ENCODE measurements at regions not wholly inside any gene's neighbourhood (a gene's known extent, or its start where the extent isn't known, plus 50 kb on each side); places are given as distances from the start of the nearest gene placed in this dataset.
A peak's percentile ranks its signal among the peaks of the same experiment; 100 is the strongest.

- Histone ChIP-seq H3K4me1 (ENCODE audit: insufficient read depth, low read length) (no peaks in the 10 kb centered on the region), H3K27ac (ENCODE audit: extremely low read length, insufficient read depth, low read length) (no peak overlapping the region), H3K4me2 (ENCODE audit: low read depth, low read length) (no peak overlapping the region), H3K79me2 (ENCODE audit: insufficient read depth, low read length) (no peaks in the 10 kb centered on the region), H3K27me3 (ENCODE audit: control insufficient read depth in 1 of 2, insufficient read depth in 2 of 2, low read length in 2 of 2) (no peaks in the 10 kb centered on the region), H3K4me3 (replicated peaks in 1 of 3; ENCODE audit: insufficient read depth in 1 of 3, low read depth in 2 of 3, low read length in 3 of 3) (no peak overlapping the region), H3K9ac (ENCODE audit: insufficient read depth, low read depth, low read length) (no peak overlapping the region), H2AFZ (ENCODE audit: low read length) (no peak overlapping the region), H4K20me1 (ENCODE audit: insufficient read depth, low read length) (no peaks in the 10 kb centered on the region), H3K36me3 (replicated peaks in 1 of 2; ENCODE audit: control insufficient read depth in 1 of 2, insufficient read depth in 2 of 2, low read length in 2 of 2) (no peaks in the 10 kb centered on the region), H3K9me3 (ENCODE audit: low read length) (no peaks in the 10 kb centered on the region)
- in situ Hi-C loops (cut with HindIII; ENCODE audit: extremely low pct_ligation_motif_present, low pct_unique_long_range_greater_than_20kb) (no loop called here), intact Hi-C loops (cut with micrococcal nuclease; ENCODE audit: unreplicated experiment) (no loop called here)
- ChIA-PET POLR2A (no interaction called here), CTCF (ENCODE audit: low intra/inter-chr PET ratio, low total read pairs) (no interaction called here)
- no peak for DNase-seq (ENCODE audit: low spot score)
- no peak for FAIRE-seq
- BruUV-seq (replicated peaks) = no TSS peak
- TF ChIP-seq BHLHE40 (IDR thresholded peaks at IDR 0.05; ENCODE audit: low read length) = no peak
- TF ChIP-seq ATM (IDR thresholded peaks at IDR 0.05; ENCODE audit: borderline replicate concordance) = no peak
- TF ChIP-seq, protein P1, sequence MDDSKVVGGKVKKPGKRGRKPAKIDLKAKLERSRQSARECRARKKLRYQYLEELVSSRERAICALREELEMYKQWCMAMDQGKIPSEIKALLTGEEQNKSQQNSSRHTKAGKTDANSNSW (CRISPR knock-in tag; IDR thresholded peaks at IDR 0.05; ENCODE audit: borderline replicate concordance) = no peak
- TF ChIP-seq MAFK (conservative IDR thresholded peaks at IDR 0.05 in 1 of 2, IDR thresholded peaks at IDR 0.05 in 1 of 2; ENCODE audit: low read length in 2 of 2) = 0 out of 4 replicates have a peak, but pooled peaks of 1 of the 2 experiments have one; percentile 9
- TF ChIP-seq E2F5 (CRISPR knock-in tag; conservative IDR thresholded peaks at IDR 0.05) = no peak
- TF ChIP-seq AFF4 (CRISPR knock-in tag; IDR thresholded peaks at IDR 0.05) = no peak
- ATAC-seq = no peak
- under 1% methylated on average over 3 of the region's 3 CpGs for WGBS (ENCODE audit: low lambda C conversion rate)
These were observed 533.5 kb upstream of the KLF12 start for GRCh38 chr13:74667656-74668203.
